B cell (primary cell): ENCODE measurements at regions not wholly inside any gene's neighbourhood (a gene's known extent, or its start where the extent isn't known, plus 50 kb on each side); places are given as distances from the start of the nearest gene placed in this dataset.

Experiments used
- ATAC-seq: fragments of 200-7000 bp; cut with Tn5 transposase; one replicate; pipeline ENCODE4 v1.10.0; 2021; ENCODE audit warnings: low read depth, mild to moderate bottlenecking, moderate number of reproducible peaks, moderate library complexity
- CTCF ChIA-PET: fragments of 350-600 bp; sonication (Branson Sonifier 250); formaldehyde crosslinking; loops from one replicate; lab custom pipeline; 2021; ENCODE audit warnings: antibody characterized with exemption, inconsistent platforms; lab: Charles Lee
- POLR2A ChIA-PET: fragments of 350-600 bp; sonication (Branson Sonifier 250); formaldehyde crosslinking; loops from one replicate; lab custom pipeline; 2021; ENCODE audit warnings: antibody characterized with exemption; lab: Charles Lee
- DNase-seq: peaks from one replicate; pipeline ENCODE4 v3.0.0; 2013
- H2AFZ ChIP-seq: 2 replicates; pipeline ENCODE4 v1.6.1; 2012; ENCODE audit warnings: mild to moderate bottlenecking, low read depth, low read length; ENCODE audit not compliant: insufficient read depth, poor library complexity, severe bottlenecking
- H3K27ac ChIP-seq, 2 donors: 1 replicate in 1 of 2; 2 replicates in 1 of 2; pipeline ENCODE4 v1.5.1; 2012 to 2013; ENCODE audit warnings: low read length in 2 of 2, mild to moderate bottlenecking in 2 of 2, moderate library complexity in 1 of 2
- H3K27me3 ChIP-seq, 4 experiments: fragments of 200-600 bp in 1 of 4; sonication (generic) in 1 of 4; replicated peaks in 1 of 4; 1 replicate in 2 of 4; 2 replicates in 2 of 4; pipeline versions ENCODE4 v1.6.1 to v1.7.0; 2013 to 2016; ENCODE audit warnings: low read length in 3 of 4, mild to moderate bottlenecking in 2 of 4, mixed read lengths in 1 of 4, moderate library complexity in 1 of 4; ENCODE audit not compliant: insufficient read depth in 4 of 4, control insufficient read depth in 3 of 4; ENCODE audit errors: control extremely low read depth in 1 of 4
- H3K36me3 ChIP-seq, 2 experiments: replicated peaks in 1 of 2; 1 replicate in 1 of 2; 2 replicates in 1 of 2; pipeline versions ENCODE4 v1.6.1 to v1.7.1; 2013; ENCODE audit warnings: low read length in 1 of 2; ENCODE audit not compliant: insufficient read depth in 2 of 2, control insufficient read depth in 1 of 2; ENCODE audit errors: control extremely low read depth in 1 of 2, extremely low read depth in 1 of 2
- H3K4me1 ChIP-seq, 2 donors: fragments of 200-600 bp in 1 of 2; sonication (generic) in 1 of 2; 1 replicate in 1 of 2; 2 replicates in 1 of 2; pipeline versions ENCODE4 v1.5.1 to v1.6.1; 2013 to 2017; ENCODE audit warnings: low read length in 2 of 2; ENCODE audit not compliant: control insufficient read depth in 2 of 2, insufficient read depth in 2 of 2
- H3K4me2 ChIP-seq: replicated peaks from 2 replicates; pipeline ENCODE3; 2012; ENCODE audit warnings: mild to moderate bottlenecking, low read depth, low read length; ENCODE audit not compliant: poor library complexity, severe bottlenecking
- H3K4me3 ChIP-seq, 5 experiments: fragments of 200-600 bp in 1 of 5; sonication (generic) in 1 of 5; 1 replicate in 3 of 5; 2 replicates in 2 of 5; pipeline versions ENCODE4 v1.5.1 to v1.7.0; 2011 to 2016; ENCODE audit warnings: low read length in 4 of 5, mild to moderate bottlenecking in 4 of 5, low read depth in 2 of 5, control low read depth in 1 of 5, moderate library complexity in 1 of 5; ENCODE audit not compliant: insufficient read depth in 1 of 5; ENCODE audit errors: control extremely low read depth in 1 of 5, extremely low read depth in 1 of 5
- H3K79me2 ChIP-seq: fragments of 200-600 bp; sonication (generic); one replicate; pipeline ENCODE4 v1.6.0; 2016; ENCODE audit warnings: low read length; ENCODE audit not compliant: control insufficient read depth, insufficient read depth
- H3K9ac ChIP-seq: fragments of 200-600 bp; sonication (generic); 2 replicates; pipeline ENCODE4 v1.6.1; 2017; ENCODE audit warnings: mild to moderate bottlenecking, low read length, moderate library complexity
- H3K9me3 ChIP-seq, 3 donors: one replicate each; pipeline versions ENCODE4 v1.6.1 to v1.7.1; 2013; ENCODE audit warnings: low read length in 2 of 3; ENCODE audit not compliant: control insufficient read depth in 2 of 3, insufficient read depth in 1 of 3; ENCODE audit errors: control extremely low read depth in 1 of 3
- H4K20me1 ChIP-seq: 2 replicates; pipeline ENCODE4 v1.6.0; 2012; ENCODE audit warnings: mild to moderate bottlenecking, low read length; ENCODE audit not compliant: insufficient read depth, control insufficient read depth, poor library complexity, severe bottlenecking
- H3K27ac Mint-ChIP-seq: one replicate; pipeline ENCODE4 v1.8.0; 2021; ENCODE audit warnings: mixed read lengths
- H3K27me3 Mint-ChIP-seq: one replicate; pipeline ENCODE4 v1.8.0; 2021; ENCODE audit warnings: mixed read lengths
- H3K4me1 Mint-ChIP-seq: one replicate; pipeline ENCODE4 v1.8.0; 2021; ENCODE audit warnings: mixed read lengths
- H3K4me3 Mint-ChIP-seq: one replicate; pipeline ENCODE4 v1.8.0; 2021; ENCODE audit warnings: mixed read lengths
- H3K9me3 Mint-ChIP-seq: one replicate; pipeline ENCODE4 v1.8.0; 2022; ENCODE audit warnings: mixed read lengths; ENCODE audit not compliant: insufficient read depth
- EZH2 ChIP-seq: IDR thresholded peaks from 2 replicates; pipeline ENCODE4 v1.6.1; 2012; ENCODE audit warnings: borderline replicate concordance, low read depth, mild to moderate bottlenecking, moderate library complexity, low read length; ENCODE audit not compliant: insufficient read depth, poor library complexity, severe bottlenecking
- WGBS: methylation state at CpG from one replicate; pipeline ENCODE4 v1.1.5; 2013; ENCODE audit warnings: missing lambda C conversion rate; ENCODE audit not compliant: insufficient coverage; 5-methylcytosine and 5-hydroxymethylcytosine counted together
- intact Hi-C: fragments of 100-400 bp; cut with micrococcal nuclease; formaldehyde crosslinking; loops from one replicate; pipeline ENCODE4 v1.10.0; 2022
- TF ChIP-seq, protein P1 (sequence below): fragments of 200-600 bp; IDR thresholded peaks from one replicate; pipeline ENCODE4 v1.8.0; 2022; ENCODE audit warnings: antibody characterized with exemption, mild to moderate bottlenecking

DNA sequence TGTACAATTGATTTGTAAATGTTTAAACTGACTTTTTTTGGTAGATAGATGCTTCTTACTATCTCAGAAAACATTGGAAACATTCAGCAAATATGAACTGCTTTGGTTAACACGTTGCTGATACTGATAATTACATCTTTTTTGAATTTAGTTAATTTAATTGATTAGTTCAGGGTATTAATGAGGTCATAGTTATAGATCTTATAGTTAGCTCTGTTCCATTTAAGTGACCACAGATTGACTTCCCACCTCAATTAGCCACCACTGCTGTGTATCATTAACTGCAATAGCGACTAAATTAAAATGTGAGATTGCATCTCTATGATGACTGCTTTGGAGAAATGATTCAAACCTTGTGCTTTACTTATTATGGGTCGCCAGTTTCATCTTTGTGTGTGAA is 407.1 kb upstream of the EDIL3 start:
- H3K4me1 ChIP-seq = no peaks in the 10 kb centered on the region
- ATAC-seq (no peak), DNase-seq (no peak)
- no CpG with 5 or more reads among the region's 3 CpGs for WGBS
- H3K9ac ChIP-seq = no peak overlapping the region
- no peak overlapping the region for H3K27ac ChIP-seq
- H3K27me3 Mint-ChIP-seq = no peaks in the 10 kb centered on the region
- no peaks in the 10 kb centered on the region for H3K36me3 ChIP-seq
- intact Hi-C loops = no loop called here
- H3K27me3 ChIP-seq = no peaks in the 10 kb centered on the region
- ChIA-PET CTCF (no interaction called here), POLR2A (no interaction called here)
- no peak overlapping the region for H3K27ac Mint-ChIP-seq
- H3K4me3 ChIP-seq = no peak overlapping the region
- H3K4me1 Mint-ChIP-seq = no peaks in the 10 kb centered on the region
- no peak overlapping the region for H2AFZ ChIP-seq
- no peaks in the 10 kb centered on the region for H3K9me3 ChIP-seq
- H4K20me1 ChIP-seq = no peaks in the 10 kb centered on the region
- peaks cover 2% of the 10 kb centered on the region for H3K9me3 Mint-ChIP-seq
- no peak overlapping the region for H3K4me2 ChIP-seq
- TF ChIP-seq EZH2 = no peak
- TF ChIP-seq, protein P1, sequence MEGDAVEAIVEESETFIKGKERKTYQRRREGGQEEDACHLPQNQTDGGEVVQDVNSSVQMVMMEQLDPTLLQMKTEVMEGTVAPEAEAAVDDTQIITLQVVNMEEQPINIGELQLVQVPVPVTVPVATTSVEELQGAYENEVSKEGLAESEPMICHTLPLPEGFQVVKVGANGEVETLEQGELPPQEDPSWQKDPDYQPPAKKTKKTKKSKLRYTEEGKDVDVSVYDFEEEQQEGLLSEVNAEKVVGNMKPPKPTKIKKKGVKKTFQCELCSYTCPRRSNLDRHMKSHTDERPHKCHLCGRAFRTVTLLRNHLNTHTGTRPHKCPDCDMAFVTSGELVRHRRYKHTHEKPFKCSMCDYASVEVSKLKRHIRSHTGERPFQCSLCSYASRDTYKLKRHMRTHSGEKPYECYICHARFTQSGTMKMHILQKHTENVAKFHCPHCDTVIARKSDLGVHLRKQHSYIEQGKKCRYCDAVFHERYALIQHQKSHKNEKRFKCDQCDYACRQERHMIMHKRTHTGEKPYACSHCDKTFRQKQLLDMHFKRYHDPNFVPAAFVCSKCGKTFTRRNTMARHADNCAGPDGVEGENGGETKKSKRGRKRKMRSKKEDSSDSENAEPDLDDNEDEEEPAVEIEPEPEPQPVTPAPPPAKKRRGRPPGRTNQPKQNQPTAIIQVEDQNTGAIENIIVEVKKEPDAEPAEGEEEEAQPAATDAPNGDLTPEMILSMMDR = no peak
- H3K4me3 Mint-ChIP-seq = no peak overlapping the region
- H3K79me2 ChIP-seq = no peaks in the 10 kb centered on the region

GRCh38 chr5:84791138-84791537 is 406.5 kb upstream of the EDIL3 start:
- ChIA-PET CTCF (no interaction called here), POLR2A (no interaction called here)
- intact Hi-C loops = no loop called here
- Mint-ChIP-seq H3K4me1 (no peaks in the 10 kb centered on the region), H3K27ac (no peak overlapping the region), H3K9me3 (no peaks in the 10 kb centered on the region), H3K27me3 (no peaks in the 10 kb centered on the region), H3K4me3 (no peak overlapping the region)
- Histone ChIP-seq H3K27me3 (no peaks in the 10 kb centered on the region), H3K4me3 (no peak overlapping the region), H3K36me3 (no peaks in the 10 kb centered on the region), H3K4me2 (no peak overlapping the region), H3K79me2 (no peaks in the 10 kb centered on the region), H3K27ac (no peak overlapping the region), H3K9ac (no peak overlapping the region), H2AFZ (no peak overlapping the region), H3K9me3 (no peaks in the 10 kb centered on the region), H4K20me1 (no peaks in the 10 kb centered on the region), H3K4me1 (no peaks in the 10 kb centered on the region)
- no peak for ATAC-seq
- no peak for DNase-seq
- no peak for TF ChIP-seq EZH2
- TF ChIP-seq, protein P1 = no peak
